ENCODE measurements at regions not wholly inside any gene's neighbourhood (a gene's known extent, or its start where the extent isn't known, plus 50 kb on each side); places are given as distances from the start of the nearest gene placed in this dataset.

DNA sequence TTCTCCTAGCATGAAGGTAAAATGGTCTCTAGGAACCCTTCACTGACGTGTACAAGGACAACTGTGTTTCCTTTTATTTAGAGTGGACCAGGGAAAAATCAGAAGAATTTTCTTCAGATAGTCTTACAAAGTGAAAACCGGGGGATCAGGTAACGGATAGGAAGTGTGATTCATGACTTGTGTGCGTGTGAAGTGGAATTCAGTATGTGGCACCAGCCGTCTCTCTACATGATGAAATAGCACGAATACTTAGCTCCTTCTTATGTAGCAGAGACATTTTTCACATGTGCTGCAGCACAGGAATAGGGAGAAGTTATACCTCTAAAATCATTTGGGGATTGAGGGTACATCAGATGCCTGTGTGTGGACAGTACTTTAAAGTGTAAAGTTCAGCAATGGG, 159.2 kb downstream of the MEX3B start:
- TF ChIP-seq CTCF (conservative IDR thresholded peaks at IDR 0.05 in 1 of 2, IDR thresholded peaks at IDR 0.05 in 1 of 2; ENCODE audit: extremely low read depth in 1 of 2, insufficient read depth in 1 of 2, low read depth in 1 of 2, low read length in 2 of 2) (no peak), EZH2 (IDR thresholded peaks at IDR 0.05; ENCODE audit: borderline replicate concordance, low read length) (no peak)
